Esophagus muscularis mucosa (tissue), 4 donors: ENCODE measurements at regions not wholly inside any gene's neighbourhood (a gene's known extent, or its start where the extent isn't known, plus 50 kb on each side); places are given as distances from the start of the nearest gene placed in this dataset.

ENCODE experiments used
- EP300 ChIP-seq: sonication (generic); formaldehyde crosslinking; IDR thresholded peaks from one replicate; pipeline ENCODE4 v1.6.1; 2017; ENCODE audit warnings: antibody characterized with exemption
- POLR2A ChIP-seq: fragments of 450-650 bp; IDR thresholded peaks from one replicate; pipeline ENCODE4 v1.6.1; 2017; ENCODE audit warnings: antibody characterized with exemption, moderate library complexity, mild to moderate bottlenecking, low read depth
- TF ChIP-seq, protein P1 (sequence below), 3 experiments: fragments of 200-600 bp in 2 of 3; fragments of 450-650 bp in 1 of 3; sonication (generic) in 2 of 3; IDR thresholded peaks; one replicate each; pipeline ENCODE4 v1.5.1; 2017 to 2019; ENCODE audit warnings: antibody characterized with exemption in 3 of 3, mild to moderate bottlenecking in 2 of 3, moderate library complexity in 1 of 3

GRCh38 chr11:69213964-69214363 is 58.2 kb downstream of the SMIM38 start:
- TF ChIP-seq, protein P1, sequence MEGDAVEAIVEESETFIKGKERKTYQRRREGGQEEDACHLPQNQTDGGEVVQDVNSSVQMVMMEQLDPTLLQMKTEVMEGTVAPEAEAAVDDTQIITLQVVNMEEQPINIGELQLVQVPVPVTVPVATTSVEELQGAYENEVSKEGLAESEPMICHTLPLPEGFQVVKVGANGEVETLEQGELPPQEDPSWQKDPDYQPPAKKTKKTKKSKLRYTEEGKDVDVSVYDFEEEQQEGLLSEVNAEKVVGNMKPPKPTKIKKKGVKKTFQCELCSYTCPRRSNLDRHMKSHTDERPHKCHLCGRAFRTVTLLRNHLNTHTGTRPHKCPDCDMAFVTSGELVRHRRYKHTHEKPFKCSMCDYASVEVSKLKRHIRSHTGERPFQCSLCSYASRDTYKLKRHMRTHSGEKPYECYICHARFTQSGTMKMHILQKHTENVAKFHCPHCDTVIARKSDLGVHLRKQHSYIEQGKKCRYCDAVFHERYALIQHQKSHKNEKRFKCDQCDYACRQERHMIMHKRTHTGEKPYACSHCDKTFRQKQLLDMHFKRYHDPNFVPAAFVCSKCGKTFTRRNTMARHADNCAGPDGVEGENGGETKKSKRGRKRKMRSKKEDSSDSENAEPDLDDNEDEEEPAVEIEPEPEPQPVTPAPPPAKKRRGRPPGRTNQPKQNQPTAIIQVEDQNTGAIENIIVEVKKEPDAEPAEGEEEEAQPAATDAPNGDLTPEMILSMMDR (IDR thresholded peaks at IDR 0.05): no peak
- TF ChIP-seq EP300 (no peak), POLR2A (no peak)
